Ecto neural progenitor cell (in vitro differentiated cells): ENCODE measurements at regions not wholly inside any gene's neighbourhood (a gene's known extent, or its start where the extent isn't known, plus 50 kb on each side); places are given as distances from the start of the nearest gene placed in this dataset.
"Not testable (repeated sequence)": the region's sequence is repeated elsewhere in the genome, so short reads cannot be mapped to it uniquely, and the experiment has no call there.

ENCODE experiments used
- DNase-seq: peaks from one replicate; pipeline ENCODE4 v3.0.0-alpha.2; 2018; ENCODE audit warnings: low spot score

DNA sequence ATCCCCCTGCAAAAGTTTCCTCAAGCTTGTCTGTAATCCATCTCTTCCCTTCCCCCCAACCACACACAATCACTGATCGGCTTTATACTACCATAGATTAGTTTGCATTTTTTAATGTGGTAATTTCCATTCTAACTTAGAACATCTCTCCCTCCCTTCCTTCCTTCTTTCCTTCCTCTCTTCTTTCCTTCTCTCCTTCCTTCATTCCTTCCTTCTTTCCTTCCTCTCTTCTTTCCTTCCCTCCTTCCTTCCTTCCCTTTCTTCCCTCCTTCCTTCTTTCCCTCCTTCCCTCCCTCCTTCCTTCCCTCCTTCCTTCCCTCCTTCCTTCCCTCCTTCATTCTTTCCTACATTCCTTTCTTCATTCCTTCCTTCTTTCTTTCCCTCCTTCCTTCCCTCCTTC lies 166.2 kb upstream of the MSX2 start:
- DNase-seq = no peak

DNA sequence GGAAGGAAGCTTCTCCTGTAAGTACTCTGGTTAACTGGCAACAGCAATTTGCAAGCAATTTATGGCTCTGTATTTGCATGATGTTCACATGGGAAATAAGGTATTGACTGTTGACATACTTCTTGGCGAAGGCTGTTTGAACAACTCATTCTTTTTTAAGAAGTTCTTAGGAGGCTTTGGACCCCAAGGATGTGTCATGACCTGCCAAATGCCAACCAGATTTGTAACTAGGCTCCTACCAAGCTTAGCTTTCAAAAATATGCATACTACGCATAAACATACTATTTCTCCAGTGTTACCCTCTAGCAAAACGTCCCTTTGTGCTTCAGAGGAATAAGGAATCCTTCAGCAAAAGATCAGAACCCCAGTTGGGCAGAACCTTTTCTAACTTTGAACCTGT lies 165.2 kb upstream of the MSX2 start:
- no peak for DNase-seq

DNA sequence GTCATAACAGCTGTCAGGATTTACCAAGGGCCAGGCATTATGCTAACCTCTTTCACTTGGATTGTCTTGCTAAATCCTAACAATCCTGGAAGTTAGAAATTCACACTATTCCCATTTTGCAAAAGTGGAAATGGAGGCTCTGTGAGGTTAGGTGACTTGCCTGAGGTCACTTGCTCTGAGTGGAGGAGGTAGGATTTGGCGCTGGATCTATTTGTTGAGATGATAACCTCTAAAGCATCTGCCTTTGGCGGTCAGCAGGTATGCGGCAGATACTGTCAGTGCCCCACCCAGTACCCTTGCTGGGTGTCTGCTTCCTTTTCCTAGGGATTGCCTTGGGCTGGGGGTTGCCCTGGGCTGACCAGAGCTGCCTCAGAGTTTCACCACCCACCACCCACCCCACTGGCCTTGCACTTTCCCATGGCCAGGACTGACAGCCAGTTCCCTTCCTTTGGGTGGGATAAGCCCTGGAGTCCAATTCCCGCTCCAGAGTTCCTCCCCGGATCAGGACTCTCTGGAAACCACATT lies 164.8 kb upstream of the MSX2 start:
- DNase-seq = peak; percentile 34

DNA sequence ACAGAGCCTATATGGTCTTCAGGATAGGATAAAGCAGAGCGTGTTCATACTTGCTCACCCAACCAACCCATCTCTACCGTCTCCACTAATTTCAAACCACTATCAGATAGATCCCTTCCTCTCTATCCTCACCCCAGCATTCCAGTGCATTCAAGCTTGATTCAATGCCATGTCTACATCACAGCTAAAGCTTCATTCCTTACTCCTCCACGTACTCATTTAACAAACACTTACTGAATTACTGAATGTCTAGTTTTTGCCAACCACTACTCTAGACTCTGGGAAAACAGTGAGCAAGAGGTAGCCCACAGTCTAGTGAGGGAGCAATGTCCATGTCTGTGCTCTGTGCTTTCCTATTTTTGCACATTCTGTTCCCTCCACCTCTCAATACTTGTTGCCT lies 163.5 kb upstream of the MSX2 start:
- DNase-seq = no peak

DNA sequence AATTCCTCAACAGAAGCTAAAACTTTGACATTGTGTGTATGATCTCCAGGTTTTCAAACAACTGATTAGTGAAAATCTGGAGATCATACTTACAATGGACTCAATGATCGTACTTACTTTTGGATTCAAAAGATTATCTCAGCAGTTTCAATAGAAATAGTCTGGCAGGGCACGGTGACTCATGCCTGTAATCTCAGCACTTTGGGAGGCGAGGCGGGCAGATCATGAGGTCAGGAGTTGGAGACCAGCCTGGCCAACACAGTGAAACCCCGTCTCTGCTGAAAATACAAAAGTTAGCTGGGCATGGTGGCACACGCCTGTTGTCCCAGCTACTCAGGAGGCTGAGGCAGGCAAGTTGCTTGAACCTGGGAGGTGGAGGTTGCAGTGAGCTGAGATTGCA lies 161.3 kb upstream of the MSX2 start:
- not testable (repeated sequence) for DNase-seq

- DNase-seq = no peak
These were observed 160.5 kb upstream of the MSX2 start for GRCh38 chr5:174563899-174564298.

- no peak for DNase-seq
These were observed 156.8 kb upstream of the MSX2 start for GRCh38 chr5:174567506-174568141.

DNA sequence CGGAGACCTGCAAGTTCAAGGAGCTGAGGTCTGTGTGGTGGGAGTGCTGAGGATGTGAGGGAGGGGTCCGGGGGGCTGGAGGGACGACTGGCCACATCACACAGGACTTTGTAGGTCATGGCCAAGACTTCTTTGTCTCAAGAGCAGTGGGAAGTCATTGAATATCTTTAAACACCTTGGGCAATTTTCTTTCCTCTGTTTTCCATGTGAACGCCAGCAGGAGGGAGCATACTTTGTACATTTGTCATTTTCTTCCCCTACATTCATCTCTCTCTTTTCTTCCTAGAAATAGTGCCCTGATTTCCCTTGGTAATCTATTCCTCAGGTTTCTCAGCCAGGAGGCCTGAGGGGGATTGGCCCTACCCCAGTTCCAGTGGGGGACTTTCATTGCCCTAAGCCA lies 153.7 kb upstream of the MSX2 start:
- no peak for DNase-seq

GRCh38 chr5:174571662-174572397 lies 152.6 kb upstream of the MSX2 start:
- no peak for DNase-seq

- DNase-seq = no peak
These were observed 151.8 kb upstream of the MSX2 start for GRCh38 chr5:174572591-174572990.

GRCh38 chr5:174573221-174573994 lies 151.0 kb upstream of the MSX2 start:
- DNase-seq = no peak

GRCh38 chr5:174575043-174575442 lies 149.3 kb upstream of the MSX2 start:
- no peak for DNase-seq

- no peak for DNase-seq
These were observed 148.3 kb upstream of the MSX2 start for GRCh38 chr5:174576042-174576441.

DNA sequence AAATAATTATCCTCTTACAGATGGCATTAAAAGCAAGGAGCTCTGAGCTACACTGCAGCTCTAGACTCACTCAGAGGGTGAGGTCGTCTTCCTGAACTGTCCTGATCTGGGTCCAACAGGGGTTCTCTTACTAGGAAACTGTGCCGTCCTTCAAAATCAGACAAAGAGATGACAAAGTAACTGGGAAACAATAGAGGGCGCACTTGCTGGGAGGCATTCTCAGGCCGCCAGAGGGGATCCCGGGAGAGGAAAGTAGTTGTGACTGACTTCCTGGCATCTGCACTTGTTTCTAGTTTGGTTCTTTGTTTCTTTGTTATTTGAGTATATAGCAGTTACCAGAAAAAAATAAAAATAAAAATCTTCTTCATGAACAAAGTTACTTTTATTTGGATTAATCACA lies 142.9 kb upstream of the MSX2 start:
- DNase-seq = peak; percentile 67

GRCh38 chr5:174581894-174582293 lies 142.5 kb upstream of the MSX2 start:
- no peak for DNase-seq

- DNase-seq = peak; percentile 0
These were observed 141.3 kb upstream of the MSX2 start for GRCh38 chr5:174583071-174583470.

DNA sequence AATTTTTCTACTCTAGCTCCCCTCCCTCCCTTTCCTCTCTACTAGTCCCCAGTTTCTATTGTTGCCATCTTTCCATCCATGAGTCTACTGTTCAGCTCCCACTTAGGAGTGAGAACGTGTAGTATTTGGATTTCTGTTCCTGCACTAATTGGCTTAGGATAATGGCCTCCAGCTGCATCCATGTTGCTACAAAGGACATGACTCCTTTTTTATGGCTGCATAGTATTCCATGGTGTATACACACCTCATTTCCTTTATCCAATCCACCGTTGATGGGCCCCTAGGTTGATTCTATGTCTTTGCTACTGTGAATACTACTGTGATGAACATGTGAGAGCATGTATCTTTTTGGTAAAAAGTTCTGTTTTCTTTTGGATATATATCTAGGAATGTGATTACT lies 138.9 kb upstream of the MSX2 start:
- no peak for DNase-seq

GRCh38 chr5:174586163-174586562 lies 138.2 kb upstream of the MSX2 start:
- not testable (repeated sequence) for DNase-seq

DNA sequence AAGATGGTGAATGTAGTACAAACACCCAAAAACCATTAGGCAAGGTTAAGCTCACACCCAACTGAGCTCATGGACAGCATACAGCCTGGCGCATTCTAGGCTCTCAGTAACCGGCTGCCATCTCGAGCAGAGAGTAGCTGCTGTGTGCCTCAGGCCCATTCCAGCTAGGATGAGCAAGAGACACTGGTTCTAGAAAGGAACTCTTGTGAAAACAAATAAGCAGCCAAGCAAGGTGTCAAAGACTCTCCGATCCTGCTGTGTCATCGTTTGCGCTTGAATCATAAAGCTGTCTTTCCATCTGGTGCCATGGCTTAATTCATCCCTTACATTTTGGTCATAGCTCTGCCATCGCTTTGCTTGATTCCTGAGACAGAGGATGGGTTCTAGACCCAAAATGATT lies 135.4 kb upstream of the MSX2 start:
- DNase-seq = no peak

DNA sequence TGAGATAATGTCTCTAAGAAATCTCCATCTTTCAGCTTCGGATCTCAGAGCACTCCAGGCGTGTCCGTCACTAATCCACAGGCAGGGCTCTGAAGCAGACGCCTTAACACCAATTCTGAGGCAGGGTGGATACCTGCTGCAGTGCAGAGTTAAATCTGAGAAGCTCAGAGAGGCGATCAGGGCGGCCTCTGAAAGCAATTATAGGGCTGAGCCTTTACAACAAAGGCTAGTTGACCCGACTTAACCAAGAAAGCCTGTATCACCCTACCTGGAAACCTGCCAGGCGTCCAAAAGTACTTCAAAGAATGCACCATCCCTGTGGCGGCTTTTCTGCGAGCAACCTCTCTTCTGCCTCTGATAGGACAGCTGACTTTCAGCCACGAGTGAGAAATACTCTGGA lies 134.8 kb upstream of the MSX2 start:
- no peak for DNase-seq

DNA sequence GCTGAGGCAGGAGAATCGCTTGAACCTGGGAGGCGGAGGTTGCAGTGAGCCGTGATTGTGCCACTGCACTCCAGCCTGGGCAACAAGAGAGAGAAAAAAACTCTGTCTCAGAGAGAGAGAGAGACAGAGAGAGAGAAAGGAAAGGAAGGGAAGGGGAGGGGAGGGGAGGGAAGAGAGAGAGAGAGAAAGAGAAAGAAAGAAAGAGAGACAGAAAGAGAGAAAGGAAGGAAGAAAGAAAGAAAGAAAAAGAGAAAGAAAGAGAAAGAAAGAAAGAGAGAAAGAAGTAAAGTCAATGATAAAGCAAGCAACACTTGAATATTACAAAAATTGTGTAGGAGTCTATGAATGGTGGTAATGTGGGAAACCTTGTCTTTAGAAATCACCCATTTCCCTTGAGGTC lies 133.6 kb upstream of the MSX2 start:
- no peak for DNase-seq

- DNase-seq = no peak
These were observed 128.0 kb upstream of the MSX2 start for GRCh38 chr5:174596429-174596828.

DNA sequence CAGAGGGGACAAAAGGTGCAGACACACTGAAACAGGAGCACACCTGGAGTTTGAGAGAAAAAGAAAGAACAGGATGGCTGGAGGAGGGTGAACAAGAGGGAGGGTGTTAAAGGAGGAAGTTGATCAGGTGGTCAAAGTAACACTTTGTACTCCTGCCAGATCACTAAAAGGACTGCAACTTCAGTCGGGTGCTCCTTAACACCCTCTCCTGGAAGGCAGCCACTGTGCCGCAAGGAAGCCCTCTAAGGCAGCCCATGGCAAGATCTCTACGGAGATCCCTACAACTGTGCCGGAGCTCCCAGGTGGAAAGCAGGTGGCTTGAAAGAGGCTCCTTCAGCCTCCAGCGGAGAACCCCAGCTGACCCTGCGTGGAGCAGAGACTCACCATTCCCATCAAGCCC lies 124.4 kb upstream of the MSX2 start:
- no peak for DNase-seq
